ENCODE measurements at regions not wholly inside any gene's neighbourhood (a gene's known extent, or its start where the extent isn't known, plus 50 kb on each side); places are given as distances from the start of the nearest gene placed in this dataset.

- no peak for DNase-seq (ENCODE audit: low spot score)
- TF ChIP-seq CTCF (IDR thresholded peaks at IDR 0.05; ENCODE audit: poor library complexity) (no peak), EZH2 (IDR thresholded peaks at IDR 0.05; ENCODE audit: borderline replicate concordance) (no peak), EZH2phosphoT487 (IDR thresholded peaks at IDR 0.05; ENCODE audit: low read depth, severe bottlenecking, unreplicated experiment) (no peak)
- Histone ChIP-seq H3K9me3 (ENCODE audit: low read depth) (no peaks in the 10 kb centered on the region), H3K4me2 (no peak overlapping the region), H3K36me3 (replicated peaks; ENCODE audit: insufficient read depth, low read depth) (no peaks in the 10 kb centered on the region), H3K9me2 (replicated peaks; ENCODE audit: insufficient read depth) (no peaks in the 10 kb centered on the region), H3K4me3 (no peak overlapping the region), H3K4me1 (ENCODE audit: insufficient read depth) (no peaks in the 10 kb centered on the region), H2AFZ (no peak overlapping the region), H4K20me1 (ENCODE audit: insufficient read depth, poor library complexity, severe bottlenecking) (no peaks in the 10 kb centered on the region), H3K27ac (no peak overlapping the region), H3K79me2 (no peaks in the 10 kb centered on the region), H3K27me3 (no peaks in the 10 kb centered on the region)
- WGBS (ENCODE audit: low lambda C conversion rate, missing lambda C conversion rate), result 68% methylated on average over 6 of the region's 6 CpGs
Observed at GRCh38 chr11:115097796-115098408, 406.3 kb downstream of the CADM1 start.

GRCh38 chr11:115100706-115101105 lies 403.5 kb downstream of the CADM1 start:
- no peaks in the 10 kb centered on the region for H3K27me3 ChIP-seq
- H3K36me3 ChIP-seq (replicated peaks; ENCODE audit: insufficient read depth, low read depth), result no peaks in the 10 kb centered on the region
- no peak overlapping the region for H2AFZ ChIP-seq
- 94% methylated on average over 9 of the region's 9 CpGs for WGBS (ENCODE audit: low lambda C conversion rate, missing lambda C conversion rate)
- no peaks in the 10 kb centered on the region for H3K4me1 ChIP-seq (ENCODE audit: insufficient read depth)
- TF ChIP-seq EZH2phosphoT487 (IDR thresholded peaks at IDR 0.05; ENCODE audit: low read depth, severe bottlenecking, unreplicated experiment), result no peak
- TF ChIP-seq CTCF (IDR thresholded peaks at IDR 0.05; ENCODE audit: poor library complexity), result no peak
- no peak for TF ChIP-seq EZH2 (IDR thresholded peaks at IDR 0.05; ENCODE audit: borderline replicate concordance)
- no peaks in the 10 kb centered on the region for H3K9me3 ChIP-seq (ENCODE audit: low read depth)
- H3K4me3 ChIP-seq, result no peak overlapping the region
- H4K20me1 ChIP-seq (ENCODE audit: insufficient read depth, poor library complexity, severe bottlenecking), result no peaks in the 10 kb centered on the region
- no peak overlapping the region for H3K27ac ChIP-seq
- DNase-seq (ENCODE audit: low spot score), result no peak
- H3K9me2 ChIP-seq (replicated peaks; ENCODE audit: insufficient read depth), result no peaks in the 10 kb centered on the region
- no peak overlapping the region for H3K4me2 ChIP-seq
- no peaks in the 10 kb centered on the region for H3K79me2 ChIP-seq

GRCh38 chr11:115103921-115104320 lies 400.3 kb downstream of the CADM1 start:
- Histone ChIP-seq H2AFZ (no peak overlapping the region), H3K4me2 (no peak overlapping the region), H3K4me3 (no peak overlapping the region), H3K9me3 (ENCODE audit: low read depth) (no peaks in the 10 kb centered on the region), H3K36me3 (replicated peaks; ENCODE audit: insufficient read depth, low read depth) (no peaks in the 10 kb centered on the region), H3K4me1 (ENCODE audit: insufficient read depth) (no peaks in the 10 kb centered on the region), H3K27ac (no peak overlapping the region), H3K79me2 (no peaks in the 10 kb centered on the region), H4K20me1 (ENCODE audit: insufficient read depth, poor library complexity, severe bottlenecking) (no peaks in the 10 kb centered on the region), H3K27me3 (no peaks in the 10 kb centered on the region), H3K9me2 (replicated peaks; ENCODE audit: insufficient read depth) (no peaks in the 10 kb centered on the region)
- 81% methylated on average over 7 of the region's 7 CpGs for WGBS (ENCODE audit: low lambda C conversion rate, missing lambda C conversion rate)
- TF ChIP-seq EZH2 (IDR thresholded peaks at IDR 0.05; ENCODE audit: borderline replicate concordance) (no peak), EZH2phosphoT487 (IDR thresholded peaks at IDR 0.05; ENCODE audit: low read depth, severe bottlenecking, unreplicated experiment) (no peak), CTCF (IDR thresholded peaks at IDR 0.05; ENCODE audit: poor library complexity) (no peak)
- DNase-seq (ENCODE audit: low spot score), result no peak
